Spleen (tissue), 7 donors: ENCODE measurements at regions not wholly inside any gene's neighbourhood (a gene's known extent, or its start where the extent isn't known, plus 50 kb on each side); places are given as distances from the start of the nearest gene placed in this dataset.

Source experiments
- CTCF ChIP-seq, 11 experiments: fragments of 200-600 bp in 7 of 11; fragments of 450-650 bp in 4 of 11; sonication (generic) in 4 of 11; IDR thresholded peaks in 8 of 11; conservative IDR thresholded peaks in 3 of 11; 1 replicate in 7 of 11; 2 replicates in 4 of 11; pipeline versions ENCODE4 v1.4.0 to v1.8.0; 2016 to 2021; ENCODE audit warnings: antibody characterized with exemption in 11 of 11, inconsistent platforms in 4 of 11, mild to moderate bottlenecking in 1 of 11
- POLR2A ChIP-seq, 3 donors: fragments of 450-650 bp; IDR thresholded peaks; one replicate each; pipeline ENCODE4 v1.5.1; 2017; ENCODE audit warnings: antibody characterized with exemption in 3 of 3, mild to moderate bottlenecking in 1 of 3
- POLR2AphosphoS5 ChIP-seq, 3 donors: sonication (generic); formaldehyde crosslinking; IDR thresholded peaks; one replicate each; pipeline ENCODE4 v1.5.1; 2017; ENCODE audit warnings: antibody characterized with exemption in 3 of 3
- donor health status: DM: no; HTN: no; CAD: no; lungs with moderate emphysema.
- donor health status: DM: no; HTN: no; CAD: no.
- donor health status: DM: no; HTN: no; CAD: no.

GRCh38 chr2:129320288-129320687 lies 659.2 kb upstream of the RAB6C start:
- TF ChIP-seq CTCF (IDR thresholded peaks at IDR 0.05 in 8 of 11, conservative IDR thresholded peaks at IDR 0.05 in 3 of 11) (no peak), POLR2AphosphoS5 (IDR thresholded peaks at IDR 0.05) (no peak), POLR2A (IDR thresholded peaks at IDR 0.05) (no peak)
